HG02642 (cell line): ENCODE measurements at regions not wholly inside any gene's neighbourhood (a gene's known extent, or its start where the extent isn't known, plus 50 kb on each side); places are given as distances from the start of the nearest gene placed in this dataset.

ENCODE experiments used
- ATAC-seq: cut with Tn5 transposase; IDR thresholded peaks from one replicate; pipeline ENCODE4 v1.9.1; 2021; ENCODE audit warnings: mild to moderate bottlenecking; ENCODE audit not compliant: unreplicated experiment, poor library complexity

- no peak for ATAC-seq
These were observed 527.9 kb downstream of the FGF9 start for GRCh38 chr13:22198641-22199217.

- ATAC-seq, result no peak
These were observed 529.6 kb downstream of the FGF9 start for GRCh38 chr13:22200440-22200839.

GRCh38 chr13:22201375-22201925 is 530.6 kb downstream of the FGF9 start:
- ATAC-seq, result no peak

GRCh38 chr13:22210134-22210930 is 539.5 kb downstream of the FGF9 start:
- ATAC-seq, result no peak

GRCh38 chr13:22211876-22212275 is 541.0 kb downstream of the FGF9 start:
- no peak for ATAC-seq

GRCh38 chr13:22212576-22212975 is 541.7 kb downstream of the FGF9 start:
- no peak for ATAC-seq

- ATAC-seq, result no peak
These were observed 543.3 kb downstream of the FGF9 start for GRCh38 chr13:22214184-22214583.

GRCh38 chr13:22218797-22219196 is 547.9 kb downstream of the FGF9 start:
- ATAC-seq, result no peak

- ATAC-seq, result no peak
These were observed 548.8 kb downstream of the FGF9 start for GRCh38 chr13:22219709-22220108.

GRCh38 chr13:22220151-22221135 is 549.6 kb downstream of the FGF9 start:
- ATAC-seq, result no peak

- ATAC-seq, result no peak
These were observed 552.5 kb downstream of the FGF9 start for GRCh38 chr13:22223411-22223810.

GRCh38 chr13:22226086-22226485 is 555.2 kb downstream of the FGF9 start:
- no peak for ATAC-seq

- no peak for ATAC-seq
These were observed 557.0 kb downstream of the FGF9 start for GRCh38 chr13:22227895-22228294.

- no peak for ATAC-seq
These were observed 559.0 kb downstream of the FGF9 start for GRCh38 chr13:22229916-22230315.

- ATAC-seq, result no peak
These were observed 561.3 kb downstream of the FGF9 start for GRCh38 chr13:22232186-22232585.

GRCh38 chr13:22235285-22235949 is 564.5 kb downstream of the FGF9 start:
- ATAC-seq, result no peak

GRCh38 chr13:22235950-22236290 is 565.0 kb downstream of the FGF9 start:
- no peak for ATAC-seq

- no peak for ATAC-seq
These were observed 567.4 kb downstream of the FGF9 start for GRCh38 chr13:22238269-22238668.

GRCh38 chr13:22240716-22241115 is 569.8 kb downstream of the FGF9 start:
- ATAC-seq, result no peak

GRCh38 chr13:22243469-22244163 is 572.7 kb downstream of the FGF9 start:
- no peak for ATAC-seq
